GM19035 (cell line): ENCODE measurements at regions not wholly inside any gene's neighbourhood (a gene's known extent, or its start where the extent isn't known, plus 50 kb on each side); places are given as distances from the start of the nearest gene placed in this dataset.
"Not testable (repeated sequence)": the region's sequence is repeated elsewhere in the genome, so short reads cannot be mapped to it uniquely, and the experiment has no call there.

Experiments
- ATAC-seq: cut with Tn5 transposase; IDR thresholded peaks from one replicate; pipeline ENCODE4 v1.9.1; 2021; ENCODE audit not compliant: unreplicated experiment

- no peak for ATAC-seq
These were observed 134.6 kb upstream of the PZP start for GRCh38 chr12:9342614-9343353.

GRCh38 chr12:9341260-9341585, 133.0 kb upstream of the PZP start:
- no peak for ATAC-seq

DNA sequence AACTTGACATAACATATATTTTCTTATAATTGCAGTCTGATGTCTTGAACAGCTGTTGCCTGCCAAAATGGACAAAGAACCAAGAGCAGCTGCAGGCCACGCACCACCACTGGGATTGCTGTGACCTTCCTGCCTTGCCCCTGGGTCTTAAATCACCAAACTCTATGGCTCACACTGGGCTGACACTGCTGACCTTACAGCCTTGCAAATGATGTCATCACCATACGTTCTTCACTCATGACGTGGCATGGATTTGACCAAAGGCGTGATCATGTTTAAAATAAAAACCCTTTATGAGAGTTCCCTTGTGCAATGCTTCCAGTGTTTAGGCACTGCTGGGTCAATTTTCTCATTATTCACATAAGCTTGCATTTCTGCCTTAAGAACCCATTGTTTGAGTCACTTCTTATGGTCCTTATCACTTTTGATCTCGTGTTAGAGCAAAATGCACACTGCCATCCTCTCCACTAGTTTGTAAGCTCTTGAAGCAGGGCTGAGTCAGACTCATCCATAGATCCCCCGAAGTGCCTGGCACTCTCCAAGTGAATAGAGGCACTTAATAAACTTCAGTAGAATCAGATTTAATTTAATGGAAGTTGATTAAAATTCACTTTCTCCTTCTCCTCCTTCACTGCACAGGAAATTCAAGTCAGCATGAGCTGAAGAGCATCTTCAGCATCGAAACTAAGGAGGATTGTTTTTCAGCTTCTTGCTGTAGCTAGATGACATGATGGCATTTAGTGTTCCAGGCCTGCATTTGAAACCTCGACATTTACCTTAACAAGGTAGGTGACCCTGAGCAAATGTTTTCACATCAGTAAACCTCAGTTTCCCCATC, 132.4 kb upstream of the PZP start:
- no peak for ATAC-seq

GRCh38 chr12:9337656-9338055, 129.5 kb upstream of the PZP start:
- ATAC-seq: no peak

DNA sequence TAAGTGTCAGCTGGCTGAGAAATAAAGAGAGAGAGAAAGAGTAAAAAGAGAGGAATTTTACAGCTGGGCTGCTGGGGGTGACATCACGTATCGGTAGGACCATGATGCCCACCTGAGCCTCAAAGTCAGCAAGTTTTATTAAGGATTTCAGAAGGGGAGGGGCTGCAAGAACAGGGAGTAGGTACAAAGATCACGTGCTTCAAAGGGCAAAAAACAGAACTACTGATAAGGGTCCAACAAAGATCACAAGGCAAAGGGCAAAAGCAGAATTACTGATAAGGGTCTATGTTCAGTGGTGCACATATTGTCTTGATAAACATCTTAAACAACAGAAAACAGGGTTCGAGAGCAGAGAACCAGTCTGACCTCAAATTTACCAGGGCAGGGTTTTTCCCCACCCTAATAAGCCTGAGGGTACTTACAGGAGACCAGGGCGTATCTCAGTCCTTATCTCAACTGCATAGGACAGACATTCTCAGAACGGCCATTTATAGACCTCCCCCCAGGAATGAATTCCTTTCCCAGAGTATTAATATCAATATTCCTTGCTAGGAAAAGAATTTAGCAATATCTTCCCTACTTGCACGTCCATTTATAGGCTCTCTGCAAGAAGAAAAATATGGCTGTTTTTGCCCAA, 128.3 kb upstream of the PZP start:
- not testable (repeated sequence) for ATAC-seq

- no peak for ATAC-seq
These were observed 127.7 kb upstream of the PZP start for GRCh38 chr12:9335867-9336266.

DNA sequence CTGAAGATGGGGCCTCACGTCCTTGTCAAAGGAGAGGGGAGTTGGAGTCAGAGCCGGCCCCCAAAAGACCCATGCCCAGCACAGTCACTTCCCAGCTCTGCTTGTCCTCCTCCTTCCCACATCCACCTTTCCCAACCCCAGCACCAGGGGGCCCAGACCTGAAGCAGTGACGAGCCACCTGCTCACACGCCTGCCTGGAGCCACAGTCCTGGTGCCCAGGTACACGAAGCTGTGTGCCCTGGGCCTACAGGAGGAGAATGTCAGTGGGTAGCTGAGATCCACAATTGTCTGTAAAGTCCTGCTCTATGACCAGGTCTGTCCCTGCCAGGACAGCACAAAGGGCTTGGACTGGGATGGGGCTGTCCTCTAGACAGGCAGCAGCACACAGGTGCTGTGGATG, 126.8 kb upstream of the PZP start:
- ATAC-seq: no peak

GRCh38 chr12:9334041-9334692, 126.0 kb upstream of the PZP start:
- ATAC-seq: no peak

- no peak for ATAC-seq
These were observed 125.0 kb upstream of the PZP start for GRCh38 chr12:9333161-9333560.

GRCh38 chr12:9332564-9332963, 124.4 kb upstream of the PZP start:
- ATAC-seq: no peak

DNA sequence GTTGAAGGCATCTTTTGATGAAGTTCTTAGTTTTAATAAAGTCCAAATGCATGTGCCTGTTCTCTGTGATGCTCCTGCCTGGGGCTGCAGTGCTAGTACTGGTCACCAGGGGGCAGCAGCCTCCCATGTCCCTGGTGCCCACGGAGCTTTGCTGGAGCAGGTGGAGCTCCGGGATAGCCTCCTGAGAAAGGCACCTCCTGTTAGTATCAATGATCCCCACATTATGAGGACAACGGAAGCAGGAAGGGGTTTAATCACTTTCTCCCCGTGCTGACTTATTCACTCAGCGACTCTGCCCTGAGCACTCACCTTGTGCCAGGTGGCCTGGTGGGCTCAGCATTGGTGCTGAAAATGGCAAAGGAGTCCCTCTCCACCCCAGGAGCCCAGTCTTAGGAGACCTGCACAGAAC, 123.0 kb upstream of the PZP start:
- no peak for ATAC-seq

GRCh38 chr12:9329019-9329418, 120.8 kb upstream of the PZP start:
- no peak for ATAC-seq

DNA sequence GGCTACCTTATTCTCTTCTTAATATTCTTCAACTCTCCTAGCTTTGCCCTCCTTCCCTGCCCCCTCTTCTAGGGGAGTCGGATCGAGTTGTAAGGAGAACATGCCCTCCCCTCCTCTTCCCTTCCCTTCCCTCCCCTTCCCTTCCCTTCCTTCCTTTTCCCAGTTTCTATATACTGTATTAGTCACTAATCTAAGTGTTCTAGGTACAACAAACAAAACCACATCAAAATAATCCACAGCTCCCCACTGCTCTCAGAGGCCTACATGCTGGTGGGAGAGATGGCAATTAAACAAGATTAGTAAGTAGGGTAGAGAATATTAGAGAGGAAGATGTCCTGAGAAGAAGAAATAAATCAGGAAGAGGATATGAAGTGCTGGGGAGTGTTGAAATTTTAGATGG, 119.9 kb upstream of the PZP start:
- ATAC-seq: no peak

- ATAC-seq: no peak
These were observed 119.1 kb upstream of the PZP start for GRCh38 chr12:9327320-9327719.

- ATAC-seq: not testable (repeated sequence)
These were observed 118.7 kb upstream of the PZP start for GRCh38 chr12:9326849-9327248.

DNA sequence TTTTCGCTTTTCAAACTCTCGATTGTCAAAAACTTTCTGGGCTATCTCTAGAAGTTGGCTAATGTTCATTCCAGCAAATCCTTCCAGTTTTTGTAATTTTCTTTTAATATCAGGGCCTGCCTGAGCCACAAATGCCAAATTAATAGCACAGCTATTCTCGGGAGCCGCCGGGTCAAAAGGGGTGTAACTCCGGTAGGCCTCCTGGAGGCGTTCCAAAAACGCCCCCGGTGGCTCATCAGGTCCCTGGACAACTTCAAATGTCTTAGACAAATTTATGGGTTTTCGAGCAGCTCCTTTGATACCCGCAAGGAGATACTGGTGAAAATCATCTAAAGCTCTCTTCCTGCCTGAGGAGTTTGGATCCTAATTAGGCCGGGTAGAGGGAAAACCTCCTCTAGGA, 117.9 kb upstream of the PZP start:
- ATAC-seq: no peak

GRCh38 chr12:9325471-9325870, 117.3 kb upstream of the PZP start:
- no peak for ATAC-seq

DNA sequence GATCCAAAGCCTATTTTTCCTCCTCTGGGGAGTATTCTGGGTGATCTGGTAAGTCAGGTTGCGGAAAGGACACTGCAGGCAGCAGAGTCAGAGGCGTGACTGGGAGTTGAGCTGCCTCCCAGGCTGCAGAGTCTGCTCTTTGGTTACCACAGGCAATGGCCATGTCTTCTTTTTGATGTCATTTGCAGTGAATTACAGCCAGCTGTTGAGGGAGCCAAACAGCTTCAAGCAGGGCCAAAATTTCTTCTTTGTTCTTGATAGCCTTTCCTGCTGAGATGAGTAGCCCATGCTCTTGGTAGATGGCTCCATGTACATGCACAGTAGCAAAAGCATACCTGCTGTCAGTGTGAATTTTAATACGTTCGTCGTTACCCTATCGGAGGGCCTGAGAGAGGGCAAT, 116.6 kb upstream of the PZP start:
- ATAC-seq: no peak

DNA sequence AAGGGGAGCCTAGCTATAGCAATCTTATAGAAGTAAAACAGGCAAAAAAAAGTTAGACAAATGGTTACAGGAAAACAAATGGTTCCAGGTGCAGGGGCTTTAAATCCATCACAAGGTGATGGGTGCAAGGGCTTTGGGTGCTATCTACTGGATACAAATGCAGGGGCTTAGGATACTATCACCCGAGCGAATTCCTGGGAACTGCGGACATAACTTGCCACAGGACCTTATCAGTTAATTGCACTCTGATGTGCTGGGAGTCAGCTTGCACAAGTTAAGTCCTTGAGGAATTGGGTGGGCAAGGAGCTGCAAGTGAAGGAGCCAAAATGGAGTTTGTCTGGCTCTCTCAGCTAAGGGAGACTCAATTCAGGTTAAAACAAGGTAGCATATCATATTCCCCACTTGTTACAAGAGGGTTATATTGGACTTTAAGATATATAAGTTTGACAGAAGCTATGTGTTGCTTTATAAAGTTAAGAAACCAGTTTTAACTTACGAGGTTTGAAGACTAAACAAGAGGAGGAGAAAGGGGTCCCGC, 115.0 kb upstream of the PZP start:
- no peak for ATAC-seq

DNA sequence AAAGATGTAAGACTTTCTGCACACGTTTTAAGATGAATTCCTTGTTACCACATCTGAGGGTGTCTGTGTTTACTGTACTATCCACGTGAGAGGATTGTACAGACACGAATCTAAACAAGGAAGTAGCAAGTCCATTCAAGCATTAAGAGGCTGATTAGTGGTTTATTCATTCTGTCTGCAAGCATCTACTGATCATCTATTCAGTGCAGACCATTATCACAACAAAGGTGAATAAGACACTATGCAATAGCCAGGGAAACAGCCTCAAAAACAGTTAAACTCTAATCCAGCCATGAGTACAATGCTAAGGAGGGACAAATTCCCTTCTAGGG, 111.6 kb upstream of the PZP start:
- no peak for ATAC-seq

DNA sequence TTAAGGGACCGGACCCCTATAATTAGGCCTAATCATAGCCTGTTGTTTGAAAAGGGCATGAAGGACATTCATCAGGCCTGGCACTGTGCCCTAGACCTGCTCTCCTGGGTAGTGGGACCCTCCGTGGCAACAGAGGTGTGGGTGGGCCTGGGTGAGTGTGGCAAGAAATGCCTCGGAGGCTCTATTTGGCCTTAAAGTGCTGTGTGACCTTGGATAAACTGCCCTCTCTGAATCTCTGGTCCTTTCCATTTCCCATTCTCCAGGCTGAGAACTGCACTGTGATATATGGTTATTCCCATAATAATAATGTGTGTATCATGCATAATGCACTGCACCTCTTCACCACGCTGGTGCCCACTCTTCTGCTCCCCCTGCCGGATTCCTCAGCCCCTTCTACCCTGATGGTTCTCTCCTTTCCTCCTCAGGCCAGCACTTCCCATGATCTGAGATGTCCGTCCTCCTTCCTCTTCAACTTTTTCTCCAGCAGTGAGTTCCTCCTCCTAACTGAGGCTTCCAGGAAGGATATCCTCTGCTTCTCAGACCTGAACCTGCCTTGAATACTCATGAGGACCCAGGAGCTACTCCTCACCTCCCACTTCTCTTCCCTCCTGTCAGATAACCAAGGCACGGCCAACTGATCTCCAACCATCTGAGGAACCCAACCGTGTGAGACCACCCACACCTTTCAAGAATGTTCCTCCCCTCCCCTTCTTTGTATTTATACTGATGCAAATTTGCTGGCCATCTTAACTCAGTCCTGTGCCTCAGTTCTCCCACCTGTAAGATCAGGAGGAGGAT, 111.0 kb upstream of the PZP start:
- no peak for ATAC-seq
